PC-9 (cell line): ENCODE measurements at regions not wholly inside any gene's neighbourhood (a gene's known extent, or its start where the extent isn't known, plus 50 kb on each side); places are given as distances from the start of the nearest gene placed in this dataset.

Source experiments
- BruUV-seq: library from RNA; stranded (reverse); fragments of 400-500 nt; replicated peaks from 2 replicates; lab custom pipeline; 2021; lab: Mats Ljungman, UMichigan
- CTCF ChIA-PET: fragments of 300-600 bp; sonication (Branson Sonifier 250); formaldehyde crosslinking; loops from one replicate; lab custom pipeline; 2022; ENCODE audit warnings: antibody characterized with exemption; lab: Charles Lee
- POLR2A ChIA-PET: fragments of 300-600 bp; sonication (Branson Sonifier 250); formaldehyde crosslinking; loops from one replicate; lab custom pipeline; 2022; ENCODE audit warnings: antibody characterized with exemption; ENCODE audit not compliant: unreplicated experiment; lab: Charles Lee
- DNase-seq, 2 experiments: peaks; one replicate each; pipeline versions ENCODE4 v3.0.0 to v3.0.0-alpha.2; 2015 to 2022; ENCODE audit warnings: mixed read lengths in 1 of 2
- H2AFZ ChIP-seq: fragments of 200-600 bp; sonication (generic); 2 replicates; pipeline ENCODE4 v1.8.1; 2017; ENCODE audit warnings: antibody characterized with exemption
- H3F3A ChIP-seq: fragments of 200-600 bp; sonication (generic); 2 replicates; pipeline ENCODE4 v1.8.1; 2017; ENCODE audit warnings: antibody characterized with exemption, mild to moderate bottlenecking, low read depth; ENCODE audit not compliant: insufficient read depth
- H3K27ac ChIP-seq: fragments of 200-600 bp; sonication (generic); 2 replicates; pipeline ENCODE4 v1.6.1; 2016; ENCODE audit warnings: mixed run types
- H3K27me3 ChIP-seq: fragments of 200-600 bp; sonication (generic); 2 replicates; pipeline ENCODE4 v1.6.1; 2016; ENCODE audit warnings: low read depth, mixed run types; ENCODE audit not compliant: insufficient read depth
- H3K36me3 ChIP-seq: fragments of 200-600 bp; sonication (generic); 2 replicates; pipeline ENCODE4 v1.6.1; 2016; ENCODE audit warnings: low read depth, mixed run types
- H3K4me1 ChIP-seq: fragments of 200-600 bp; sonication (generic); replicated peaks from 2 replicates; pipeline ENCODE4 v1.6.1; 2016; ENCODE audit warnings: mixed run types; ENCODE audit not compliant: insufficient read depth
- H3K4me2 ChIP-seq: fragments of 200-600 bp; sonication (generic); 2 replicates; pipeline ENCODE4 v1.6.1; 2017; ENCODE audit warnings: mixed run types
- H3K4me3 ChIP-seq: fragments of 200-600 bp; sonication (generic); 2 replicates; pipeline ENCODE4 v1.6.1; 2016; ENCODE audit warnings: mixed run types
- H3K79me2 ChIP-seq: fragments of 200-600 bp; sonication (generic); 2 replicates; pipeline ENCODE4 v1.6.1; 2017; ENCODE audit warnings: low read depth, mixed run types
- H3K9me2 ChIP-seq: fragments of 200-600 bp; sonication (generic); 2 replicates; pipeline ENCODE4 v1.8.1; 2017; ENCODE audit warnings: mild to moderate bottlenecking; ENCODE audit not compliant: insufficient read depth
- H3K9me3 ChIP-seq: fragments of 200-600 bp; sonication (generic); 2 replicates; pipeline ENCODE4 v1.8.1; 2016; ENCODE audit warnings: low read depth; ENCODE audit not compliant: insufficient read depth
- H4K20me1 ChIP-seq: fragments of 200-600 bp; sonication (generic); 2 replicates; pipeline ENCODE4 v1.8.1; 2017; ENCODE audit not compliant: insufficient read depth
- CTCF ChIP-seq: fragments of 200-600 bp; sonication (generic); conservative IDR thresholded peaks from 2 replicates; pipeline ENCODE4 v1.6.1; 2017; ENCODE audit warnings: mixed run types, antibody characterized with exemption, mild to moderate bottlenecking, moderate library complexity
- EZH2 ChIP-seq: fragments of 200-600 bp; sonication (generic); IDR thresholded peaks from 2 replicates; pipeline ENCODE4 v1.8.0; 2017; ENCODE audit warnings: antibody characterized with exemption, low read depth
- intact Hi-C: fragments of 100-400 bp; cut with micrococcal nuclease; formaldehyde crosslinking; loops from one replicate; pipeline ENCODE4 v1.10.0; 2022; ENCODE audit not compliant: unreplicated experiment

- DNase-seq: no peak
These were observed 249.3 kb upstream of the DMRT1 start for GRCh38 chr9:592225-592624.

GRCh38 chr9:592733-593132, 248.8 kb upstream of the DMRT1 start:
- ChIA-PET POLR2A (no interaction called here), CTCF (no interaction called here)
- intact Hi-C loops: no loop called here
- Histone ChIP-seq H3K9me2 (no peaks in the 10 kb centered on the region), H3K4me2 (no peak overlapping the region), H3K36me3 (no peaks in the 10 kb centered on the region), H4K20me1 (no peaks in the 10 kb centered on the region), H3K9me3 (no peaks in the 10 kb centered on the region), H3K4me3 (no peak overlapping the region), H3K27me3 (no peaks in the 10 kb centered on the region), H3K4me1 (peaks cover 14% of the 10 kb centered on the region; the same call in 1 of the 2 replicates), H3K79me2 (no peaks in the 10 kb centered on the region), H2AFZ (no peak overlapping the region), H3K27ac (no peak overlapping the region), H3F3A (no peaks in the 10 kb centered on the region)
- TF ChIP-seq EZH2 (no peak), CTCF (no peak)
- DNase-seq: no peak
- BruUV-seq: no TSS peak

More at GRCh38 chr9:592225-592624, 249.3 kb upstream of the DMRT1 start:
- Histone ChIP-seq H3K4me3 (no peak overlapping the region), H3K27ac (no peak overlapping the region), H3K9me3 (no peaks in the 10 kb centered on the region), H3K4me2 (no peak overlapping the region), H4K20me1 (no peaks in the 10 kb centered on the region), H3K27me3 (no peaks in the 10 kb centered on the region), H3K36me3 (no peaks in the 10 kb centered on the region), H3F3A (no peaks in the 10 kb centered on the region), H2AFZ (no peak overlapping the region), H3K9me2 (no peaks in the 10 kb centered on the region), H3K4me1 (peaks cover 14% of the 10 kb centered on the region; the same call in 1 of the 2 replicates), H3K79me2 (no peaks in the 10 kb centered on the region)
- intact Hi-C loops: no loop called here
- no TSS peak for BruUV-seq
- ChIA-PET POLR2A (no interaction called here), CTCF (no interaction called here)
- no peak for TF ChIP-seq CTCF
- TF ChIP-seq EZH2: no peak

- Histone ChIP-seq H3K4me2 (no peak overlapping the region), H2AFZ (no peak overlapping the region), H3K9me3 (no peaks in the 10 kb centered on the region), H3K79me2 (no peaks in the 10 kb centered on the region), H3K4me1 (peaks cover 14% of the 10 kb centered on the region; the same call in 1 of the 2 replicates), H3K27me3 (no peaks in the 10 kb centered on the region), H3K4me3 (no peak overlapping the region), H3F3A (no peaks in the 10 kb centered on the region), H3K36me3 (no peaks in the 10 kb centered on the region), H3K9me2 (no peaks in the 10 kb centered on the region), H4K20me1 (no peaks in the 10 kb centered on the region), H3K27ac (no peak overlapping the region)
- ChIA-PET CTCF (no interaction called here), POLR2A (no interaction called here)
- TF ChIP-seq EZH2: no peak
- TF ChIP-seq CTCF: no peak
- intact Hi-C loops: no loop called here
- BruUV-seq: no TSS peak
- no peak for DNase-seq
These were observed 247.7 kb upstream of the DMRT1 start for GRCh38 chr9:593809-594208.
